Natural killer cell (primary cell): ENCODE measurements at regions not wholly inside any gene's neighbourhood (a gene's known extent, or its start where the extent isn't known, plus 50 kb on each side); places are given as distances from the start of the nearest gene placed in this dataset.

ENCODE experiments used
- ATAC-seq, 3 donors: fragments of 150-1000 bp in 2 of 3; fragments of 200-7000 bp in 1 of 3; cut with Tn5 transposase; 1 replicate in 1 of 3; 2 replicates in 2 of 3; pipeline ENCODE4 v1.10.0; 2021; ENCODE audit warnings: mild to moderate bottlenecking in 2 of 3, moderate library complexity in 2 of 3
- DNase-seq, 2 donors: peaks; one replicate each; pipeline versions ENCODE4 v3.0.0 to v3.0.0-alpha.2; 2013 to 2021; ENCODE audit warnings: mixed read lengths in 1 of 2
- H3K27ac ChIP-seq: one replicate; pipeline ENCODE4 v1.5.1; 2013; ENCODE audit warnings: mild to moderate bottlenecking, low read length
- H3K27me3 ChIP-seq: one replicate; pipeline ENCODE4 v1.6.1; 2013; ENCODE audit warnings: low read length; ENCODE audit not compliant: control insufficient read depth, insufficient read depth
- H3K36me3 ChIP-seq: one replicate; pipeline ENCODE4 v1.6.1; 2013; ENCODE audit warnings: low read length; ENCODE audit not compliant: control insufficient read depth, insufficient read depth
- H3K4me1 ChIP-seq: one replicate; pipeline ENCODE4 v1.6.1; 2013; ENCODE audit warnings: low read length; ENCODE audit not compliant: control insufficient read depth, insufficient read depth
- H3K4me3 ChIP-seq: one replicate; pipeline ENCODE4 v1.5.1; 2013; ENCODE audit warnings: low read length
- H3K9me3 ChIP-seq: one replicate; pipeline ENCODE4 v1.6.1; 2013; ENCODE audit warnings: low read length; ENCODE audit not compliant: control insufficient read depth, insufficient read depth
- H3K27ac Mint-ChIP-seq, 2 donors: one replicate each; pipeline ENCODE4 v1.8.0; 2022; ENCODE audit warnings: mild to moderate bottlenecking in 2 of 2, mixed read lengths in 2 of 2, moderate library complexity in 1 of 2
- H3K27me3 Mint-ChIP-seq, 2 donors: one replicate each; pipeline ENCODE4 v1.8.0; 2022; ENCODE audit warnings: low read depth in 2 of 2, mixed read lengths in 2 of 2
- H3K36me3 Mint-ChIP-seq: one replicate; pipeline ENCODE4 v1.8.0; 2022; ENCODE audit warnings: mixed read lengths
- H3K4me1 Mint-ChIP-seq, 2 donors: one replicate each; pipeline ENCODE4 v1.8.0; 2022; ENCODE audit warnings: mixed read lengths in 2 of 2
- H3K4me3 Mint-ChIP-seq: one replicate; pipeline ENCODE4 v1.8.0; 2022; ENCODE audit warnings: mild to moderate bottlenecking, moderate library complexity, mixed read lengths
- H3K9me3 Mint-ChIP-seq, 2 donors: one replicate each; pipeline ENCODE4 v1.8.0; 2022; ENCODE audit warnings: mixed read lengths in 2 of 2
- WGBS: methylation state at CpG from one replicate; pipeline ENCODE4 v1.1.7; 2013; ENCODE audit warnings: missing lambda C conversion rate; ENCODE audit not compliant: insufficient coverage; 5-methylcytosine and 5-hydroxymethylcytosine counted together
- intact Hi-C: fragments of 100-400 bp; cut with micrococcal nuclease; formaldehyde crosslinking; loops from one replicate; pipeline ENCODE4 v1.14.2; 2022
- TF ChIP-seq, protein P1 (sequence below): fragments of 200-600 bp; IDR thresholded peaks from one replicate; pipeline ENCODE4 v1.8.0; 2022; ENCODE audit warnings: antibody characterized with exemption

DNA sequence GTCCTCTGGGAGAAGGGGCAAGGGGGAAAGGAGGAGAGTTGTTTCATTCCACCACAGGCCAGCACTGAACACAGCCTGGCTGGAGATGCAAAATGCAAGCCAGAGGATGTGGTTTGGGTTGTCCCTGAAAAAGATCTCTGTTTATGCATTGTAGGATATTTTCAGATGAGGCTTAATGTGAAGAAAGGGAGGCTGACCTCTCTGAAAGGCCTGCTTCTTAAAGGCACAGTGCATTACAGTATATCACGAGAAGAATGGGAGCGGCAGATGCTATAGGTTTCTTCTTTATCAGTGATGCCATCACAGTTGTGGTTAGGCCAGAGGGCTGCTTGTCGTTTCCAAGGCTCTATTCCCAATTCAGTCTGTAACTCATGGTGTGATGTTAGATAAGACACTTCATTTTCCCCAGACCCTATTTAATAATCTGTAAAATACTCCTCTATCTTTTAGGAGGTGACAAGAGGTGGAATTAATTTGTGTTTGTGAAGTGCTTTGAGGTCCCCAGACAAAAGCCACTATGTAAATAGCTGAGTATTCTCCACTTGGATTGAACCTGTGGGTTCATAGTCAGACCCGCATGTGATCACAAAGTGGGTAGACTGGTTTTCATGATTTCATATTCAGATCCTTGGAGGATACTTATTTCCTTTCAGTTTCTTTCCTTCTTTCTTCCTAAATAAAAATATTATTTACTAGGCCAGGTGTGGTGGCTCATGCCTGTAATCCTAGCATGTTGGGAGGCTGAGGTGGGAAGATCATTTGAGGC lies 76.5 kb upstream of the WDR26 start:
- no peak for ATAC-seq
- H3K4me1 ChIP-seq, result no peaks in the 10 kb centered on the region
- no peaks in the 10 kb centered on the region for H3K9me3 ChIP-seq

DNA sequence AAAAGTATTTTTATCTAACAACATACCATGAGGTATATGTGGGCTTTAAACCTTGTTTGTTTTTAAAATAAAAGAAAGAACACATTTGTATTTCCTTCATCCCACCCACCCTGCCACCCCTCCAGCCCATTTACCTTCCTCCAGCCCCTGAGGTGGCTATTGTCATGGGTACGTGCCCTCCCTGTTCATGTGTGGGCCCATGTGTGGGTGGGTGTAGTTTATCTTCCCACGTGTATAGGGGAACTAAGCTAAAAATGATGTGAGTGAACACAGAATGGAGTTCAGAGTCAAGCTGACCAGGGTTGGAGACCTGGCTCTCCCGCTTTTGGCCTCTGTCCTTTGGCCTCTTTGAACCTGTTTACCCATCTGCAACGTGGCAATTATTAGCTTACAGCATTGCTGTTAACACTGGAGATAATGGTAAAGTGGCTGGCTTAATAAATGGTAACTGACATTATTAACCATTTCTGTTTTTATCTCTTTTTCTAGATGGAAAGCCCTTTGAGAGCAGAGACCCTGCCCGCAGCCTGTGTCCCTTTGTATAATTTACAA lies 78.1 kb upstream of the WDR26 start:
- Histone ChIP-seq H3K9me3 (no peaks in the 10 kb centered on the region), H3K27me3 (no peaks in the 10 kb centered on the region), H3K4me1 (no peaks in the 10 kb centered on the region), H3K4me3 (no peak overlapping the region), H3K36me3 (no peaks in the 10 kb centered on the region), H3K27ac (no peak overlapping the region)
- TF ChIP-seq, protein P1, sequence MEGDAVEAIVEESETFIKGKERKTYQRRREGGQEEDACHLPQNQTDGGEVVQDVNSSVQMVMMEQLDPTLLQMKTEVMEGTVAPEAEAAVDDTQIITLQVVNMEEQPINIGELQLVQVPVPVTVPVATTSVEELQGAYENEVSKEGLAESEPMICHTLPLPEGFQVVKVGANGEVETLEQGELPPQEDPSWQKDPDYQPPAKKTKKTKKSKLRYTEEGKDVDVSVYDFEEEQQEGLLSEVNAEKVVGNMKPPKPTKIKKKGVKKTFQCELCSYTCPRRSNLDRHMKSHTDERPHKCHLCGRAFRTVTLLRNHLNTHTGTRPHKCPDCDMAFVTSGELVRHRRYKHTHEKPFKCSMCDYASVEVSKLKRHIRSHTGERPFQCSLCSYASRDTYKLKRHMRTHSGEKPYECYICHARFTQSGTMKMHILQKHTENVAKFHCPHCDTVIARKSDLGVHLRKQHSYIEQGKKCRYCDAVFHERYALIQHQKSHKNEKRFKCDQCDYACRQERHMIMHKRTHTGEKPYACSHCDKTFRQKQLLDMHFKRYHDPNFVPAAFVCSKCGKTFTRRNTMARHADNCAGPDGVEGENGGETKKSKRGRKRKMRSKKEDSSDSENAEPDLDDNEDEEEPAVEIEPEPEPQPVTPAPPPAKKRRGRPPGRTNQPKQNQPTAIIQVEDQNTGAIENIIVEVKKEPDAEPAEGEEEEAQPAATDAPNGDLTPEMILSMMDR, result no peak
- H3K9me3 Mint-ChIP-seq, result no peaks in the 10 kb centered on the region
- no peak for DNase-seq
- no peak overlapping the region for H3K4me3 Mint-ChIP-seq
- no peaks in the 10 kb centered on the region for H3K36me3 Mint-ChIP-seq
- intact Hi-C loops, result loop anchor here (1.0 to 10.0 kb wide), 2 partner anchors 132 to 339 kb away; no protein-coding TSS in a partner anchor
- no peak overlapping the region for H3K27ac Mint-ChIP-seq
- H3K27me3 Mint-ChIP-seq, result no peaks in the 10 kb centered on the region
- peaks cover 6 to 7% of the 10 kb centered on the region in 2 donors for H3K4me1 Mint-ChIP-seq
- WGBS, result 88% methylated on average over 5 of the region's 5 CpGs
- no peak for ATAC-seq

More for the DNA sequence above, 76.5 kb upstream of the WDR26 start:
- DNase-seq, result no peak
- Histone ChIP-seq H3K36me3 (no peaks in the 10 kb centered on the region), H3K4me3 (no peak overlapping the region), H3K27me3 (no peaks in the 10 kb centered on the region), H3K27ac (no peak overlapping the region)
- H3K27me3 Mint-ChIP-seq, result no peaks in the 10 kb centered on the region
- WGBS, result 56% methylated on average over 2 of the region's 4 CpGs
- H3K36me3 Mint-ChIP-seq, result no peaks in the 10 kb centered on the region
- H3K27ac Mint-ChIP-seq, result no peak overlapping the region
- no peaks in the 10 kb centered on the region for H3K9me3 Mint-ChIP-seq
- intact Hi-C loops, result loop anchor here (10.0 kb wide), 1 partner anchor 134 kb away; no protein-coding TSS in a partner anchor
- TF ChIP-seq, protein P1, result no peak
- peaks cover 6 to 7% of the 10 kb centered on the region in 2 donors for H3K4me1 Mint-ChIP-seq
- no peak overlapping the region for H3K4me3 Mint-ChIP-seq

DNA sequence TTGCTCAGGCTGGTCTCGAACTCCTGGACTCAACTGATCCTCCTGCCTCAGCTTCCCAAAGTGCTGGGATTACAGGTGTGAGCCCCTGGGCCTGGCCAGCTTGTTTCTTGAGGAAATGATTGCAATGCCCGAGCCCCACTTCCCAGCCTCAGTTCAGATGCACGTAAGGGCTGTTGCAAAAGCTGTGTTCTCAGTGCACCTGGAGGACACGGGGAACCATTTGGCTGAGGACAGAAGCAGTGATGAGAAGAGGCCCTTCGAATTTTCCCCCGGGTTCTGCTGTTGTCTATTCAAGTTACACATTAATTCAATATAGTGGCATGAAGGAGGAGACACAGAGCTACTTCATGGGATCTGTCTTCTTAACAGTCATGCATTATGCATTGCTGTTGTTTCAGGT lies 78.8 kb upstream of the WDR26 start:
- no peak overlapping the region for H3K27ac Mint-ChIP-seq
- H3K4me3 Mint-ChIP-seq, result no peak overlapping the region
- TF ChIP-seq, protein P1, result no peak
- Histone ChIP-seq H3K9me3 (no peaks in the 10 kb centered on the region), H3K4me3 (no peak overlapping the region), H3K36me3 (no peaks in the 10 kb centered on the region), H3K27me3 (no peaks in the 10 kb centered on the region), H3K4me1 (no peaks in the 10 kb centered on the region), H3K27ac (no peak overlapping the region)
- peaks cover 6 to 7% of the 10 kb centered on the region in 2 donors for H3K4me1 Mint-ChIP-seq
- intact Hi-C loops, result loop anchor here (1.0 to 10.0 kb wide), 2 partner anchors 131 to 338 kb away; no protein-coding TSS in a partner anchor
- H3K27me3 Mint-ChIP-seq, result no peaks in the 10 kb centered on the region
- 72% methylated on average over 6 of the region's 6 CpGs for WGBS
- no peaks in the 10 kb centered on the region for H3K36me3 Mint-ChIP-seq
- DNase-seq, result no peak
- no peaks in the 10 kb centered on the region for H3K9me3 Mint-ChIP-seq
- ATAC-seq, result no peak
